ENCODE measurements at regions not wholly inside any gene's neighbourhood (a gene's known extent, or its start where the extent isn't known, plus 50 kb on each side); places are given as distances from the start of the nearest gene placed in this dataset.

- in situ Hi-C loops (cut with HindIII; ENCODE audit: low pct_unique_long_range_greater_than_20kb, low sequenced_read_pairs): no loop called here
- DNase-seq (ENCODE audit: low read depth, low spot score): peak; percentile 3
Observed at GRCh38 chr10:33815776-33816175, 481.3 kb upstream of the NRP1 start.

- no peak for DNase-seq (ENCODE audit: low read depth, low spot score)
- in situ Hi-C loops (cut with HindIII; ENCODE audit: low pct_unique_long_range_greater_than_20kb, low sequenced_read_pairs): no loop called here
Observed at GRCh38 chr10:33813871-33814270, 479.4 kb upstream of the NRP1 start.

- in situ Hi-C loops (cut with HindIII; ENCODE audit: low pct_unique_long_range_greater_than_20kb, low sequenced_read_pairs): no loop called here
- no peak for DNase-seq (ENCODE audit: low read depth, low spot score)
Observed at GRCh38 chr10:33813415-33813814, 478.9 kb upstream of the NRP1 start.

- DNase-seq (ENCODE audit: low read depth, low spot score): no peak
- in situ Hi-C loops (cut with HindIII; ENCODE audit: low pct_unique_long_range_greater_than_20kb, low sequenced_read_pairs): no loop called here
Observed at GRCh38 chr10:33812586-33812985, 478.1 kb upstream of the NRP1 start.

- in situ Hi-C loops (cut with HindIII; ENCODE audit: low pct_unique_long_range_greater_than_20kb, low sequenced_read_pairs): no loop called here
- DNase-seq (ENCODE audit: low read depth, low spot score): no peak
Observed at GRCh38 chr10:33810986-33811385, 476.5 kb upstream of the NRP1 start.

GRCh38 chr10:33809732-33810131 is 475.3 kb upstream of the NRP1 start:
- DNase-seq (ENCODE audit: low read depth, low spot score): no peak
- in situ Hi-C loops (cut with HindIII; ENCODE audit: low pct_unique_long_range_greater_than_20kb, low sequenced_read_pairs): no loop called here

GRCh38 chr10:33808475-33808874 is 474.0 kb upstream of the NRP1 start:
- DNase-seq (ENCODE audit: low read depth, low spot score): no peak
- in situ Hi-C loops (cut with HindIII; ENCODE audit: low pct_unique_long_range_greater_than_20kb, low sequenced_read_pairs): no loop called here

GRCh38 chr10:33807531-33808359 is 473.3 kb upstream of the NRP1 start:
- in situ Hi-C loops (cut with HindIII; ENCODE audit: low pct_unique_long_range_greater_than_20kb, low sequenced_read_pairs): no loop called here
- no peak for DNase-seq (ENCODE audit: low read depth, low spot score)

GRCh38 chr10:33805831-33806230 is 471.4 kb upstream of the NRP1 start:
- DNase-seq (ENCODE audit: low read depth, low spot score): no peak
- in situ Hi-C loops (cut with HindIII; ENCODE audit: low pct_unique_long_range_greater_than_20kb, low sequenced_read_pairs): no loop called here

GRCh38 chr10:33804584-33804983 is 470.1 kb upstream of the NRP1 start:
- no peak for DNase-seq (ENCODE audit: low read depth, low spot score)

GRCh38 chr10:33803248-33803647 is 468.8 kb upstream of the NRP1 start:
- no peak for DNase-seq (ENCODE audit: low read depth, low spot score)

More at GRCh38 chr10:33804584-33804983, 470.1 kb upstream of the NRP1 start:
- in situ Hi-C loops (cut with HindIII; ENCODE audit: low pct_unique_long_range_greater_than_20kb, low sequenced_read_pairs): no loop called here

GRCh38 chr10:33802566-33802965 is 468.1 kb upstream of the NRP1 start:
- no peak for DNase-seq (ENCODE audit: low read depth, low spot score)
- in situ Hi-C loops (cut with HindIII; ENCODE audit: low pct_unique_long_range_greater_than_20kb, low sequenced_read_pairs): no loop called here

More at GRCh38 chr10:33803248-33803647, 468.8 kb upstream of the NRP1 start:
- in situ Hi-C loops (cut with HindIII; ENCODE audit: low pct_unique_long_range_greater_than_20kb, low sequenced_read_pairs): no loop called here

GRCh38 chr10:33801705-33802104 is 467.2 kb upstream of the NRP1 start:
- no peak for DNase-seq (ENCODE audit: low read depth, low spot score)
- in situ Hi-C loops (cut with HindIII; ENCODE audit: low pct_unique_long_range_greater_than_20kb, low sequenced_read_pairs): no loop called here

- in situ Hi-C loops (cut with HindIII; ENCODE audit: low pct_unique_long_range_greater_than_20kb, low sequenced_read_pairs): no loop called here
- no peak for DNase-seq (ENCODE audit: low read depth, low spot score)
Observed at GRCh38 chr10:33800986-33801385, 466.5 kb upstream of the NRP1 start.

- in situ Hi-C loops (cut with HindIII; ENCODE audit: low pct_unique_long_range_greater_than_20kb, low sequenced_read_pairs): no loop called here
- no peak for DNase-seq (ENCODE audit: low read depth, low spot score)
Observed at GRCh38 chr10:33800545-33800944, 466.1 kb upstream of the NRP1 start.

- no peak for DNase-seq (ENCODE audit: low read depth, low spot score)
- in situ Hi-C loops (cut with HindIII; ENCODE audit: low pct_unique_long_range_greater_than_20kb, low sequenced_read_pairs): no loop called here
Observed at GRCh38 chr10:33799944-33800323, 465.5 kb upstream of the NRP1 start.

GRCh38 chr10:33799281-33799943 is 464.9 kb upstream of the NRP1 start:
- in situ Hi-C loops (cut with HindIII; ENCODE audit: low pct_unique_long_range_greater_than_20kb, low sequenced_read_pairs): no loop called here
- DNase-seq (ENCODE audit: low read depth, low spot score): no peak

- in situ Hi-C loops (cut with HindIII; ENCODE audit: low pct_unique_long_range_greater_than_20kb, low sequenced_read_pairs): no loop called here
Observed at GRCh38 chr10:33798754-33799153, 464.3 kb upstream of the NRP1 start.

GRCh38 chr10:33796680-33797079 is 462.2 kb upstream of the NRP1 start:
- no peak for DNase-seq (ENCODE audit: low read depth, low spot score)
- in situ Hi-C loops (cut with HindIII; ENCODE audit: low pct_unique_long_range_greater_than_20kb, low sequenced_read_pairs): no loop called here

More at GRCh38 chr10:33798754-33799153, 464.3 kb upstream of the NRP1 start:
- no peak for DNase-seq (ENCODE audit: low read depth, low spot score)
